ENCODE measurements at regions not wholly inside any gene's neighbourhood (a gene's known extent, or its start where the extent isn't known, plus 50 kb on each side); places are given as distances from the start of the nearest gene placed in this dataset.

DNA sequence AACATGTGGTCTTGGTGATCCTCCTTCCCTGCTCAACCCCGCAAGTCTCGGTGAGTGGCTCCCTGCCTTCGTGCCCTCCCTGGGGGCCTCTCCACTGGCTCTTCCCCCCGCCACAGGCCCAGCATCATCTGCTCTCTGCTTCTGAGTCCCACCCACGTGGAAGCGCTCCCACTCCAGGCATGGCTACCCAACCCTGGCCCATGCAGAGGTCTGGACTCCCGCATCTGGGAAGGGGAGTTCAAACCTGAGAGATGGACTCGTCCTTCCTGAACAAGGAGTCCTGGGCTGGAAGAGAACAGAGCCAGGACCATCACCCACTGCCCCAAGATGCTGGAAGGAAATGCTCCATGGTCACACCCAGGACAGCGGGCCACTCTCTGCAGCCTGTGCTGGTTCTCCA, 90.8 kb downstream of the DHCR7 start:
- no peak for DNase-seq

DNA sequence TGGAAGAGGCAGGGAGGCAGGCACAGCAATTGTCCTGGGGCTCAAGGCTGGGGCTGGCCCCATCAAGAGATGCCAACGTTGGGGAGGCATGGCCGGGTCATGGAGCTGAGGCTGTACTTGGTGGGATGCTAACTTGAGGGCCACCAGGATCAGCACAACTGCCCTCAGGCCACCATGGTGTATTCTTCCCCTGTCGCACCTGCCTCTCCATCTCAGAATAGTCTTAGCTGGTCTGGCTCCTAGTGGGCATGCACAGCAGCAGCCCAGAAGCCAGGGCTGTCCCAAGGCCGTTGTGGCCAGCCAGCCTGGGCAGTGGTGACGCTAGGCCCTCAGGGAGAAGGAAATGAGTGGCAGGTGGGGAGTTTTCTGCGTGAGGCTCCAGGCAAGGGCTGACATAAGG, 91.3 kb downstream of the DHCR7 start:
- DNase-seq = no peak

DNA sequence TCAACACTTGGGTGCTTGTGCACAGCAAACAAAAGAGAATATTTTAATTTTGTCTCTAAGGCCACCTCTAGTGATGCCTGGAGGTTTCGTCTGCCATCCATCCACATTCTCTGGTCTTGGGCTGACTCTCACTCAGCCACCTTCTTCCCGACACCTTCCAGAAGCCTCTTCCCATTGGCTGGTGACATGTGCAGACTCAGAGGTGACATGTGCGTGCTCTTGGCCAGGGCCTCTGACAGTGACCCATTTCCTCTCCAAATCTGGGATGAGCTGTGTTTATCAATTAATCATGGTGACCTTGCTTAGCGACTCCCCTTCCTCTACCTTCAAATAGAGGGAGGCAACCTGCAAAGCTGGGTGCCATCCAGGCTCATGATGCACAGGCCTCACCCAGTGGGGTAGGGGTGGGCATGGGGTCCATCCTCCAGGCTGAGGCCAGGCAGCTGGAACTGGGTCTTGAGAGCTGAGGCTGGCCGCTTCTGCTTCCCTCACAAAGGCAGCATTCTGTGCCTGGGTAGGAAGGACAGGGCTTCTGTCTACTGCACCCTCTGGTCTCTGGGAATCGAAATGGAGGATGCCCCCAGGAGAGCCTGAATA, 91.8 kb downstream of the DHCR7 start:
- DNase-seq = no peak

DNA sequence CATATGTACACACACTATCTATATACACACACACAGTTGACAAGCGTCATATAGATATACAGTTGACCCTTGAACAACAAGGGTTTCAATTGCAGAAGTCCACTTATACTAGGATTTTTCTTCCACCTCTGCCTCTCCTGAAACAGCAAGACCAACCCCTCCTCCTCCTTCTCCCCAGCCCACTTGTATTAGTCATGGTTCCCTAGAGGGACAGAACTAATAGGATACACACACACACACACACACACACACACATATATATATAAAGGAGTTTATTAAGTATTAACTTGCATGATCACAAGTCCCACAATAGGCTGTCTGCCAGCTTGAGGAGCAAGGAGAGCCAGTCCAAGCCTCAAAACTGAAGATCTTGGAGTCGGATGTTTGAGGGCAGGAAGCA, 92.9 kb downstream of the DHCR7 start:
- DNase-seq = no peak

DNA sequence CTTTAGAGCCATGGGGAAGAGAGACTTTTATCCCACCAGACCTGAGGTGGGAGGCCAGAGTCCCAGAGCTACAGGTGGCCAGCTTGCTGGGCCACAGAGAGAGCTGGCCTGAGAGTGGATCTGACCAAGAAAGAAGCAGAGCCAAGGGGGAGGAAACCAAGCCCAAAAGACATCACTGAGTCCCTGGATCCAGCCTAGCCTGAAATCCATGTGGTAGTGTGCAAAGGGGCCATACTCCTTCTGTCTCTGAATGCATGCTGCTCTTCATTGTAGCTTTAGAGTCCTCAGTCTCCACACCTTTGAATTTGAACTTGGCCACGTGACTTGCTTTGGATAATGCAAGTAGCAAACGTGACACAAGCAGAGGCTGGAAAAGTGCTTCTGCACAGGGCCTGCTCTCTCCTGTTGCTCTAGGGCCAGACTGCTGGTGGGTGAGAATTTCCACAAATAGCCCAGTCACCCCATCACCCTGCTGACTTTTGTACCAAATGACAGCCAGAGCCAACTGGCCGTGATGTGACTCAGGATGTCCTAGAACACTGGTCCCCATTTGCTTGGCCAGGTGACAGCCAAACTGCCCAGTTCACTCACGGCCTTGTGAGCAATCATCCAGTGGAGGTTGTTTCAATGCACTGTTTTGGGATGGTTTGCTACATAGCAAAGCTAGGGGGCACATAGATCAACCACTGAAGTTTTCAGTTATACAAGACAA, 93.6 kb downstream of the DHCR7 start:
- no peak for DNase-seq

DNA sequence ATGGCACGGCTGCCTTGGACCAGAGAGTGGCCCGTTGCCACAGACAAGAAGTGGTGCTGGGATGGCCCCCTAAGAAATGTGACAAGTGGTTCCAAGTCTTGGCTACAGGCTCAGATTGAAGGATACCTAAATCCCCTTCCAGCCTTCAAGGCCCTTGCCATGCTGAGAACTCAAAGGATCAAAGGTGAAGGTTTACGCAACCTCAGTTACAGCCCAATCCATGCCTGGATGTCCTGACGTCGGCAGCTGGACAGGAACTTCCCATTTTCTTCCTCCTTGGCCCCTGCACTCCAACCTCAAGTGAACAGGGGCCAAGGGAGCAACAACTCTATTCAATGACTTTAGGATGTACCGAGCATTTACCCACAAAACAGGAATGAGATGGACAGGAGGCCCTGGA, 95.4 kb downstream of the DHCR7 start:
- DNase-seq = no peak

DNA sequence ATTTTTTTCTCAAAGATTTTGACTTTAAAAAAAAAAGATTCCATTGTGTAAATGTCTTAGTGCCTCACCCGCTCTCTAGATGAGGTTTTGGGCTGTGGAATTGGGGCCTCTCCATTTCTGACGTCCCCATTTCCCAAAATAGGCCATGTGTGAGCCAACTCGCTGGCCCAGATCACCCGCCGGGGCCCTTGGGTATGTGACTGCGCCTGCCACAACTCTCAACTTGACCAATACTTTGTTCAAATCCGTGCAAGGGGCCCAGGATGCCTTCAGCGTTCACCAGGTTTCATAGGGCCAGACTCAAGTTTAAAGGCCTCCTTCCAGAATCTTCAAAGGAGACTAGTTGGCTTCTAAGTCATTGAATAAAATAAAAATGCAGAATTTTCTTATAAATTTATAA, 96.0 kb downstream of the DHCR7 start:
- DNase-seq = no peak

DNA sequence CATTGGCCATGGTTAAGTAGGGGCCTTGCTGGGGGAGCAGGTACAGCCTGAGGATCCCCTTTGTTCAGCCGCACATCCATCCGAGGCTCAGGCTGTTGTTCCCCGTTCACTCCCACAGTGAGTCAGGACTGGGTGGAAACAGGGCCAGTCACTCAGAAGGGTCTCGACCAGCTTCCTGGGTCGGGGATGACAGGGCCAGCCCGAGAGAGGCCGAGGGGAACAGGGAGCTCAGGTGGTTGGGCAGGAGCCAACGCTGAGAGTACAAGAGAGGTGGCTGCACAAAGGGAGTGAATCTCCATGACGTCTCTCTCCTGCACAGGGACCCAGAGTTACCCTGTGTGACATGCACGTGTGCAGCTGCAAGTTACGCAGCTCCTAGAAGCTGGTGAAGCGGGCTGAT, 97.2 kb upstream of the SHANK2 start:
- DNase-seq = no peak

DNA sequence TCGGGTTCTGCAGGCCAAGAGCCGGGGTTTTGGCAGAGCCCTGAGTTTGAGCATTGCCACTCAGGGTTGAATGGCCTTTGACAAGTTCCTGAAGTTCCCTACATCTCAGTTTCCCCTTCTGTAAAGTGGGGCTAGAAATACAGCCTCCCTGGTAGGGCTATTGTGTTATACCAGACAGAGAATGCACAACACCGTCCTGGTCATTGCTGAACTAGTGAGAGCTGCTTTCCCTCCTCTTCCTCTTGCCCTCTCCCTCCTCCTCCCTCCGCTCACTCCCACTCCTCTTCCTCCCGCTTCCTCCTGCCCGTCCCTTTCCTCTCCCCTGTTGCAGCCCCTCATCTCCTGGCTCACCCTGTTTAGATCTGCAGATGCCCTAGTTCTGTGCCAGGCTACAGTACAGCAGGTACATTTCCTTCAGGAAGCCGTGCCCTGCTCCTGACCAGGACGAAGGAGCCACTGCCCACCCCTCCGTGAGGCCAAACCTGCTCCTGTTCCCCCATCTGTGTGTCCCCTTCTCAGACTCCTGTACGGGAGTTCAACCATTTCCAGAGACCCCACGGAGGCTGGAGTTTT, 91.5 kb upstream of the SHANK2 start:
- no peak for DNase-seq

DNA sequence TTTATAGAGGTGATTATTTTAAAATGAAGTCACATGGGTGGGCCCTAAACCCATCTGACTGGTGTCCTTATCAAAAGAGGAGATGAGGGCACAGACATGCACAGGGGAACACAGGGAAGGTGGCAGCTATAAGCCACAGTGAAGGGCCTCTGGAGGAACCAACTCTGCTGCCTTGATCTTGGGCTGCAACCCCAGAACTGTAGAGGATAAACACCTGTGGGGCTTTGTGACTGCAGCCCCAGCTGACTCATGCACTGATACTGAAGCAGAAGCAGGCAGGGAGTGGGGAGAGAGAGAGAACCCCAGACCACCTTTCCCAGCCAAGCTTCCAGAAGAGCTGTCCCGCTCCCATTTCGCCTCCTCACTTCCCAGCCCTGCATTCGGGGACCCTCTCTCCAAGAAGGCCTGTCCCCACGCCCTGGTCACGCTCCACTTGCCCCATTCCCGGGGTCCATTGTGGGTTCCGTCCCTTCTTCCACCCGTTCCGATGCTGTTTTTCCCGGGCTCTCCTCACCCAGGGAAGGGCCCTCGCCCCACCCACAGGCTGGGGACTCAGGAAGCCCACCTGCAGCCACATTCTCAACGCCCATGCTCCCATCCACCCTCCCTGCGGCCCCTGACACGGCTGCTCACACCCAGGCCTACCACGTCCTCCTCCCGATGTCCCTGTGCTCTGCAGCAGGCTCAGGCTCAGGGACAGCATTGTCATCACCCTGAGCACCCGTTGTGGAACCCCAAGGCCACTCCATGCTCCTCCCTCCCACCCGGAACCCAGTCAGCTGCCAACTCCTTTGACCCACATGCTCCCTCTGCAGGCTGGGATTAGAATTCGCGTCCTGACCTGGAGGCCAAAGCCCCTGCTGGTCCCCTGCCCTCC, 90.8 kb upstream of the SHANK2 start:
- DNase-seq = peak in 7 of 58 donors; percentile 5 to 20 (median 8)

DNA sequence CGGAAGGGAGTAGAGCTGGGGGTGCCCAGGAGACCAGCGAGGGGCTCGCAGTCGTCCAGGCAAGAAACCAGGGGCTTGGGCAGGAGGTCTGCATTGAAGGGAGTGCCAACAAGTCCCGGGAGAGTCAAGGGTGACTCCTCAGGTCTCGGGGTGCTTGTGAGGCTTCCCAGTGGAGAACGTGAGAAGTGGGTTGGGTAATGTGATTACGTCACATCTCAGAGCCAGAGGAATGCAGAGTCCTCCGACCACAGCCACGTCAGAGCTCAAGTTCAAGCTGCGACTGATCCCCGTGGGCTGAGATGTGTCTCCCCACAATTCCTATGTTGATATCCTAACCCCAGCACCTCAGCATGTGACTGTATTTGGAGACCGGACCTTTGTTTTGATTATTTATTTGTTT, 89.7 kb upstream of the SHANK2 start:
- no peak for DNase-seq

DNA sequence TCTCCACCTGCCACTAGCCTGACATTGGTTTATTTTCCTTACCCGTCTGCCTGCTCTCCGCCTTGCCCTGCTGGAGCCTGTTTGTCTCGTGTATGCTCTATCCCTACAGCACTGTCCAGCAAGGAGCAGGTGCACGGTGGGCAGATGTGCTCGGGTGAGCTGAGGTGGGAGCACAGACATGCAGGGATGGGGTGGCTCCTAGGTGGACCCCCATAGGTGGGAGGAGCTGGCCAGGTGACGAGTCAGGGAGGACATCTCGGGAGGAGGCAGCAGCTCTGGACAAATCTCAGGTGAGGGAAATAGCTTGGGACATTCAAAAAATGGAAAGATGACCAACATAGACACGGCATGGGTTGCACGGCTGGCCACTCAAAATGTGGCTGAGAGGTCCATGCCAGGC, 89.2 kb upstream of the SHANK2 start:
- no peak for DNase-seq

DNA sequence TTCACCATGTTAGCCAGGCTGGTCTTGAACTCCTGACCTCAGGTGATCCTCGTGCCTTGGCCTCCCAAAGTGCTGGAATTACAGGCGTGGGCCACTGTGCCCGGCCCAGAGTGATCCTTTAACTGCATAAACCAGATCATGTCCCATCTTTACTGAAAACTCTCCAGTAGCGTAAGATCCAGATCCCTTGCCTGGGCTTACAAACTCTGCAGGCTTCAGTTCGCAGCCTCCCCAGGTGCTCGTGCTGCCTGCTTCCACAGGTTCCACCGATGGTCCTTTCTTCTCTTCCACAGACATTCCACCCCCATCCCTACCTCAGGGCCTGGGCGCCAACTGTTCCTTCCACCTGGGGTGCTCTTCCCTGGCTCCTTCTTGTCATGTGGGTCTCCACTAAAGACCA, 88.8 kb upstream of the SHANK2 start:
- DNase-seq = no peak

DNA sequence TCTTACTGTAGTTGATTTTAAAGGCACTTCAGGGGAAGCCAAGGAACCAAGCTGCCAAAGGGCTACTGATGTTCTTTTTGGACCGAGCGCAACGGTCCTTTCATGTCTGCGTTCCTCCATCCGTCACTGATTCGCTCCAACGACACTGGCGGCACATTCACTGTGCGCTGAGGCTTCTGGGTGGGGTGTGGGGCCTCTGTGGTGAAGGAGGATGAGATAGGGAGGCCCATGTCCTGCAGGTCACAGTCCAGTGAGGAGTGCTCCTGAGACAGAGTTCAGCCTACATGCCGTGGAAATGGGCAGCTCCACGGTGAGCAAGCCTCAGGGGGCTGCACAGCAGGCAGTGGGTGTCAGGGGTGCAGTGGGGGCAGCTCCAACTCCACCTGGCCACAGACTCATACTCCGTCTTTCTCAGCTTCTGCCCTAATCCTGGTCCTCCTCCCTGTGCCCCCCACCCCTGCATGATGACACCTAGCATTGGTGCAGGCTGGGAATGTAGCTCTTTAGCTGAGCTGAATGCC, 87.8 kb upstream of the SHANK2 start:
- no peak for DNase-seq

DNA sequence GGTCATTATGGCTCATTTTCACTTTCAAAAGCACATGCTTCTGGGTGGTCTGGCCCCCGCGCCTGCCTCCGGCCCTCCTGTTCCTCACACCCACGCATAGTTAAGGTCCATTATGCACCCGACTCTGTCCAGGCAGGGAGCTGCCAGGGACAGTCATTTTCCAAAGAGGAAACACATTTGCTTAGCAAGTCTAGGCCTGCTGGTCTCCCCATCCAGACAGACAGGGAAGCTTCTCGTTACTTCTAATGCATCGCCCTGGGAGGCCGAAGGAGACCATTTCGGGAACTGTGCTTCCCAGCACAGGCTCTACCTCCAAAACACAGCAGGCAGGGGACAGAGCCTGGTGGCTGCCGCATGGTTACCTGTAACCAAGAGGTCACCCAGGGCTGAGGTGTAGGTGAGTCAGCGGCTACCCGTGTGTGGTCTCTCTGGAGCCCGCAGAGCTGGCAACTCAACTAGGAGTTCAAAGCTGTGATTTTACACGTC, 87.1 kb upstream of the SHANK2 start:
- no peak for DNase-seq

DNA sequence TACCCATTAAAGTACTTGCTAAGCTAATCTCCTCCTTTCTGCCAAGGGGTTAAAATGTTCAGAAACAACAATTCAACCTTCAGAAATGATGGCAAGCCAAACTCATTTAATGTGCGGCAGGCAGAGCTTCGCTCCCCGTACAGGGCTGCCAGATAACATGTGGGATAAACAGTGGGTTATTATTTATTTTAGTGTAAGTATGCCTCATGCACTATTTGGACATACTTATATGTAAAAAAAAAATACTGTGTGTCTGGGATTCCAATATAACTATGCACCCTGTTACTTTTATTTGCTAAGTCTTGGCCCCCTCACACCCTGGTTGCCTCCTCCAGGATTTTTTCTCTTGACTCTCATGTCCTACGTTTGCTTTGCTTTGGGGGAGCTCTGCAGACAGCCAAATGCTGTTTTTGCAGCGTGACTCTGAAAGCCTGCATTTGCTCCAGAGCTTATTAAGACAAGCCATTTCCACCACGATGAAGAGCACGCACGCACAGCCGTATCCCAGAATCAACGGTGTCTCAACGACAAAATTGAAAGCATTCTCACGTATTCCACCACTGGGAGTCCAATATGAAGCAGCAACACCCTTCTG, 86.5 kb upstream of the SHANK2 start:
- DNase-seq = no peak

DNA sequence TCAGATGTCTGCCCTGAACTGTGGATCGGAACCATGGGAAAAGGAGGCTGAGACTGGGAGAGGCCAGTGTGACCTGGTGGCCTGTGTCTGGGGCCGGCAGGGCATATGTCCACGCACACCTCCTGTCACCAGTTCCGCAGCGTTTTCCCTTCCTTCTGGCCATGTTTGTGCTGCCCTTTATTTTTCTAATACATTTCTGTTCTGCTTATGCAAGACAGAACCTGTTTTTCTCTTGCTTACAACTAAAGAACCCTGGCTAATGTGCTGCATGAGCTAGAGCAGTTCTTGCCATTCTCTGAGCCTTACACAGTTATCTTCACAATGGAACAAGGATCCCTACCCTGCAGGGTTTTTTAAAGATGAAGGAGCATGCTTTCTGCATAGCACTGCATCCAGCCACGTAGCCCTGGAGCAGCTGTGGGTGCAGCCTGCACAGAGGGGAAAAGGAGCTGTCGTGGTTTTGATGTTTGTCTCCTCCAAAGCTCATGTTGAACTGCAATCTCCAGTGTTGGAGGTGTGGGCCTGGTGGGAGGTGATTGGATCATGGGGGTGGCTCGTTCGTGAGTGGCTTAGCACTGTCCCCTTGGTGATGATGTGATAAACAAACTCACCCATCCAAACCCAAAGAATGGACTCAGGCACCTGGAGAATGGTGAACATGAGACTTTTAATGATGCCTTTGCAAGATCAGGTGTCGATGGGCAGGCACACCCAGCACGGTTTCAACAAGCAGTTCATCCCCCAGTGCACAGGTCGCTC, 84.8 kb upstream of the SHANK2 start:
- no peak for DNase-seq

DNA sequence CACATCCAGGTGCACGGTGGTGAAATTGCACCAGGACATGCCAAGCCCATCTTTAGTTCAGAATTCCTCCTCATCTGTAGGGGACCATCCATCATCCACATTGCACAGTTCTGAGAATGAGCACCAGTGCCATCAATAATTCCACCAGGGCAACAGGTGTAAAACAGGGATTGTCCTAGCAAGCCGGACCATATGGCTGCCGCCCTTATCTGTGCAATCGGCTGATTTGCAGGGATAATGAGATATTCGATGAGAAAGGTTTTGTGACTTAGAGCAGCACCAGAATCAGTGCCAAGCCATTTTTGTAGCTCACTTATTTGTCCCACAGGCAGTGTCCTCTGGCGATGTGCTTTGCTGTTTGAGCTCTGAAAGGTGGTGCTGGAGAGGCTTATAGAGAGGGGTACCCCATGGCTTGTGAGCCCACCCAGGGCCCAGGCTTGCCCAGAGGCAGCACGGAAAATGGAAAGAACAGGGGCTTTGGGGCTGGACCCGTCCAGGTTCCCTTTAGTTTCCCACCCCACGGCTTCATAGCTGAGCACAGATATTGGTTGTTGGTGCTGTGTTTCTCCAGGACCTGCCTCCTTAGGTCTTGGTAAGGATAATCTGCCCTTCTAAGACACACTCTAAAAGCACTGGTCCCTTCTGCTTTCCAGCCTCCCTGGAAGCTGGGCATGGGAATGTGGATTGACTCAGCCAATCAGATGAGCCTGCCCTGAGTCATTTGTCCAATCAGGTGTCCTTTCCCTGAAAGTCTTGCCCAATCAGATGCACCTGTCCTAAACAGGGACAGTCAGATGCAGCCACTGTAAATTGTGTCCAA, 84.0 kb upstream of the SHANK2 start:
- no peak for DNase-seq

DNA sequence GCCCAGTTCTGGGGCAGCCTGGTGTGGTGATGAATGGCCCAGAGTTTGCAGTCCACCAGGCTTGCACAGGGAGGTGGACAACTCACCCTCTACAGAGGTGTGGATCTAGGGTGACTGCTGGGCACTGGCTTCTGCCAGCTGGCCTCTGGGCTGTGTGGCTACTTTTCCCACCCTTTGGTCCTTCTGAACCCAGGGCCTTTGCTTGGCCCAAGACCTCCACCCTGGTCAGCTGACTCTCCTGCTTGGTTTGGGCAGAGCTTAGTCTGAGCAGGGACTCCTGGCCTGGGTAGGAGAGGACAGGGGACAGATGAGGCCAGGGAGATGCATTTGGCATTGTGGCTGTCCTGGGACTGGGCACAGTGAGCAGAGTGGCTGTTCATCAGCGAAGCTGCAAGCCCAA, 83.0 kb upstream of the SHANK2 start:
- DNase-seq = no peak

DNA sequence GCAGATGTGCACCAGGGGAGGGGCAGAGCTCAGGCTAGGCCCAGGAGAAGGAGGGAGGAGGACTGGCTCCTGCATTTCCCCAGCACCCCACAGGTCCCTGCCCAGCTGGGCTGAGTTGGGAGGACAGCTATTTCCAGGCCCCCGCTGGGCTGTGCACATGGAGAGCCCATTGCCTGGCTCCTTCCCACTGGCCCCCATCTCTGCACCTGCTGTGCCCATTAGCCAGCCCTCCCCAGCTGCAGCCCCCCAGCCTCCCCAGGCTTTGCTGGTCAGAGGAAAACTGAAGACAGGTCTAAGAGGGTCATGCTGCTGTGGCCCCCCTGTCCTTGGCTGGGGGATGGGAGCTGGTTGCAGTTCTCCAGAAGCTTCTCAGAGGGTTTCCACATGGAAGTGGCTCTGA, 81.8 kb upstream of the SHANK2 start:
- no peak for DNase-seq
